BE2C (cell line): ENCODE measurements at regions not wholly inside any gene's neighbourhood (a gene's known extent, or its start where the extent isn't known, plus 50 kb on each side); places are given as distances from the start of the nearest gene placed in this dataset.

Source experiments
- DNase-seq: peaks from one replicate; pipeline ENCODE4 v3.0.0-alpha.2; 2020
- H3K27me3 ChIP-seq: fragments of 250-450 bp; sonication (Bioruptor Pico); 2 replicates; pipeline ENCODE4 v1.5.1; 2020; ENCODE audit warnings: mild to moderate bottlenecking
- H3K36me3 ChIP-seq: fragments of 250-450 bp; sonication (Bioruptor Pico); 2 replicates; pipeline ENCODE4 v1.5.1; 2020; ENCODE audit warnings: mild to moderate bottlenecking
- H3K4me1 ChIP-seq: fragments of 250-450 bp; sonication (Bioruptor Pico); 2 replicates; pipeline ENCODE4 v1.5.1; 2020
- H3K4me3 ChIP-seq: 2 replicates; pipeline ENCODE4 v1.5.1; 2011; ENCODE audit warnings: low read depth, low read length
- H3K9me3 ChIP-seq: fragments of 250-450 bp; sonication (Bioruptor Pico); 2 replicates; pipeline ENCODE4 v1.5.1; 2020
- TF ChIP-seq, protein P1 (sequence below): IDR thresholded peaks from 2 replicates; pipeline ENCODE4 v1.5.1; 2012; ENCODE audit warnings: mild to moderate bottlenecking, low read depth, low read length

DNA sequence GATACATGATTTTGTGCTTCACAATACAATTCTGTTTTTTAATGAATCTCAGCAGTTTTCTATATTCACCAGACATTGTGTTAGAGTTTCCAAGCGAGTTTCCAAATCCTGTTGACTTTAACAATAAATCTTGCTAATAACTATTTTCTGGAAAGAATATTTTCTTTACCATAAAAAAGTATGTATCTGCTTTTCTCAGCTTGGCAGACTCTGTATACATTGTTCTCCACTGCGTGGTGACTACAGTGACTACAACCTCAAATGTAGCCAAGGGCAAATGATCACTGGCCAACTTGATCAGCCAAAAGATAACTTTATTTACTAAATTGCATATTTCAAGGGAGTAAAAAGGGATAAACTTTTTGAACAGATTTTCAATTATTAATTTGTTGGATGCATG lies 325.9 kb upstream of the ADAMTS5 start:
- TF ChIP-seq, protein P1, sequence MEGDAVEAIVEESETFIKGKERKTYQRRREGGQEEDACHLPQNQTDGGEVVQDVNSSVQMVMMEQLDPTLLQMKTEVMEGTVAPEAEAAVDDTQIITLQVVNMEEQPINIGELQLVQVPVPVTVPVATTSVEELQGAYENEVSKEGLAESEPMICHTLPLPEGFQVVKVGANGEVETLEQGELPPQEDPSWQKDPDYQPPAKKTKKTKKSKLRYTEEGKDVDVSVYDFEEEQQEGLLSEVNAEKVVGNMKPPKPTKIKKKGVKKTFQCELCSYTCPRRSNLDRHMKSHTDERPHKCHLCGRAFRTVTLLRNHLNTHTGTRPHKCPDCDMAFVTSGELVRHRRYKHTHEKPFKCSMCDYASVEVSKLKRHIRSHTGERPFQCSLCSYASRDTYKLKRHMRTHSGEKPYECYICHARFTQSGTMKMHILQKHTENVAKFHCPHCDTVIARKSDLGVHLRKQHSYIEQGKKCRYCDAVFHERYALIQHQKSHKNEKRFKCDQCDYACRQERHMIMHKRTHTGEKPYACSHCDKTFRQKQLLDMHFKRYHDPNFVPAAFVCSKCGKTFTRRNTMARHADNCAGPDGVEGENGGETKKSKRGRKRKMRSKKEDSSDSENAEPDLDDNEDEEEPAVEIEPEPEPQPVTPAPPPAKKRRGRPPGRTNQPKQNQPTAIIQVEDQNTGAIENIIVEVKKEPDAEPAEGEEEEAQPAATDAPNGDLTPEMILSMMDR, result no peak

DNA sequence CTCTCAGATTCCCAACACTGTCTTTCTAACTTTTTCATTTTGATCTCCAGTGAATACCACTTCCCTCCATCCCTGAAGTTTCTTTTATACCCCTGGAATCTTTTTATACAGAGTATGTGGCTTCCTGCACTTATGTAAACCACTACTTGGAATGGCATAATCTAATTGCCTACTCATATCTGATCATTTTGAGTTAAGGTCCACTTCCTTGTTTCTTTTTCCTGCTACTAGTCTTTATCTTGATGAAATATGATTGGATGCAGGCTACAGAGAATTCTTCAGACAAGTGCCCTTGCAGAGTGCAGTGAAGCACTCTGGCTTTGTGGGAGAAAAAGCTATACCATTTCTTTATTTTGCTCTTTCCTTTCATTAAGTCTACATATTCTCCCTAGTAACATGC lies 325.3 kb upstream of the ADAMTS5 start:
- H3K27me3 ChIP-seq, result no peaks in the 10 kb centered on the region
- TF ChIP-seq, protein P1, result no peak
- H3K9me3 ChIP-seq, result no peaks in the 10 kb centered on the region
- no peak overlapping the region for H3K4me3 ChIP-seq
- peaks cover 8% of the 10 kb centered on the region; the same call in 1 of the 2 replicates for H3K4me1 ChIP-seq
- DNase-seq, result no peak
- H3K36me3 ChIP-seq, result no peaks in the 10 kb centered on the region

More for the DNA sequence above, 325.9 kb upstream of the ADAMTS5 start:
- Histone ChIP-seq H3K4me1 (peaks cover 8% of the 10 kb centered on the region; the same call in 1 of the 2 replicates), H3K9me3 (no peaks in the 10 kb centered on the region), H3K27me3 (no peaks in the 10 kb centered on the region), H3K36me3 (no peaks in the 10 kb centered on the region), H3K4me3 (no peak overlapping the region)
- DNase-seq, result no peak

DNA sequence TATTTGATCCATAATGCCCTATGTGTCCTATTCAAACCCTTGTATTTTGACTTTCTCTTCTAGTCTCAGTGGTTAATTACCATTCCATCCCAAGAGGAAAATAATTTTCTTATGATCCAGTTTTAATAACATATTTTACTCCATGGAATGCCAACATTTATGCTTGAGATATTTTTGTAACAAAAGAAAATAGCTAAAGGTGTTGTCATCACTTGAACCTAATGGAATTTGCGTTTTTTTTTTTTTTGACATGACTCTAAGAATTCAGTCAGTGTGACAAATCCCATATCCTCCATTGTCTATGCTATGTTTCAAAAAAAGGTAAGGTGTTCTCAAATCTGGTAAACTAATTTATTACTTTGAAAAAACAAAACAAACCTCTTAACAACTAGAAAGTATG lies 324.1 kb upstream of the ADAMTS5 start:
- H3K9me3 ChIP-seq, result no peaks in the 10 kb centered on the region
- H3K27me3 ChIP-seq, result no peaks in the 10 kb centered on the region
- H3K36me3 ChIP-seq, result no peaks in the 10 kb centered on the region
- TF ChIP-seq, protein P1, result no peak
- no peak overlapping the region for H3K4me3 ChIP-seq
- peaks cover 8% of the 10 kb centered on the region; the same call in 1 of the 2 replicates for H3K4me1 ChIP-seq
- DNase-seq, result no peak

DNA sequence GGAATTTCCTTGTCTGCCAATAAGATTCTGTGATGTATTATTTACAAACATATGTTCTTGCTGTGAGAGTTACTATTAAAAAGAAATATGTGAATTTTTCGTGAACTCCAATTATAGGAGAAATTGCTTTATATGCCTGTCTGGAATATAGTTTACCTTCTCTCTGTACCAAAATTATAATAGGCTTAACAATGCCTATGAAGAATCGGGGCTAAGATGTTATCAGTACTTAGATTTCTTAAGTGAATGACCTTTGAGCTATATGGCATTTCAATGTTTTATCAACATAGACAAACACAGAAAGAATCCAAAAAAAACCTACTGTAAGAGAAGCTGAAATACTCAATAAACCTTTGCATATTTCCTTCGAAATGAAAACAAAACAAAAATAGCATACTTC lies 323.1 kb upstream of the ADAMTS5 start:
- H3K4me3 ChIP-seq, result no peak overlapping the region
- DNase-seq, result no peak
- H3K4me1 ChIP-seq, result peaks cover 8% of the 10 kb centered on the region; the same call in 1 of the 2 replicates
- no peaks in the 10 kb centered on the region for H3K9me3 ChIP-seq
- TF ChIP-seq, protein P1, result no peak
- no peaks in the 10 kb centered on the region for H3K27me3 ChIP-seq
- no peaks in the 10 kb centered on the region for H3K36me3 ChIP-seq

DNA sequence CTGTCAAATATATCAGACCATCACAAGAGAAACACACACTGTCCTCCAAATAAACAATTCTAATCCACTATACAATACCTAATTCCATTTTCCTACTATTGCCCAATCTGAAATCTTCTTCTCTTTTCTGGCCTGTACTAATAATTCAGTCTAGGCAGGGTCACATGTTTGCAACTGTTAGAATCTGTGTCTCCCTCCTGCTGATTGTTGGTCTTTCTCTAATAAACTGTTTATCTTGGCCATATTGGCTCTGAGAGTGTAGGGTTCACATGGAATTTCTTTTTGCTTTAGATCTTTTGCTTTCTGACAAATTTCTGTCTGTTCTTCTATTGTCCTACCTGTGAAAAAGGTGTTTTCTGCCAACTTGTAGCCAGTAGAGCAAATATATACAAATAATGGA lies 319.9 kb upstream of the ADAMTS5 start:
- H3K9me3 ChIP-seq, result no peaks in the 10 kb centered on the region
- no peak overlapping the region for H3K4me3 ChIP-seq
- TF ChIP-seq, protein P1, result no peak
- peaks cover under 1% of the 10 kb centered on the region; the same call in 1 of the 2 replicates for H3K4me1 ChIP-seq
- no peaks in the 10 kb centered on the region for H3K36me3 ChIP-seq
- no peaks in the 10 kb centered on the region for H3K27me3 ChIP-seq
- no peak for DNase-seq

DNA sequence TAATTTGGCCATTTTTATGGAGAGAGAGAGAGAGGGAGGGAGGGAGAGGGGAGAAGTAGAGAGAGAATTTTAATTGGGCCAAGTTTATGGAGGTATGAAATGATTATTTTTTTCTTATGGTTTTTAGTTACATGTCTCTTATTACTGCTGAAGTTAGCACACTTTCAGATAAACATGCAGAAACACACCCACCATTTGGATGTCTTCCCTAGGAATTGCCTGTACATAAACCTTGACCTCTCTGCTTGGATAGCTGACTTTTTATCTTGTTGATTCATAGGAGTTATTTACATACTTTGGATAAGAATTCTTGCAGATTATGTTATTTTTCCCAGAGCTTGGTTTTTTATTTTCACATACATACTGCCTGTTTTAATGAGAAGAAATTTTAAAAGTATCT lies 310.2 kb upstream of the ADAMTS5 start:
- Histone ChIP-seq H3K4me1 (no peaks in the 10 kb centered on the region; the same call in 1 of the 2 replicates), H3K4me3 (no peak overlapping the region), H3K27me3 (no peaks in the 10 kb centered on the region), H3K9me3 (no peaks in the 10 kb centered on the region), H3K36me3 (no peaks in the 10 kb centered on the region)
- DNase-seq, result no peak
- TF ChIP-seq, protein P1, result no peak
